Breast epithelium (tissue), 4 donors: ENCODE measurements at regions not wholly inside any gene's neighbourhood (a gene's known extent, or its start where the extent isn't known, plus 50 kb on each side); places are given as distances from the start of the nearest gene placed in this dataset.

Experiments
- DNase-seq, 2 donors: peaks; one replicate each; pipeline ENCODE4 v3.0.0-alpha.2; 2019; ENCODE audit warnings: low spot score in 2 of 2
- H3K27ac ChIP-seq, 2 donors: fragments of 200-600 bp; sonication (generic) in 1 of 2; one replicate each; pipeline ENCODE4 v1.5.1; 2016 to 2019; ENCODE audit warnings: mild to moderate bottlenecking in 1 of 2
- H3K27me3 ChIP-seq, 2 donors: fragments of 200-600 bp; sonication (generic) in 1 of 2; one replicate each; pipeline versions ENCODE4 v1.5.1 to v1.6.0; 2017 to 2019; ENCODE audit warnings: control low read depth in 1 of 2, mild to moderate bottlenecking in 1 of 2
- H3K36me3 ChIP-seq: fragments of 200-600 bp; one replicate; pipeline ENCODE4 v1.5.1; 2019
- H3K4me1 ChIP-seq, 2 donors: fragments of 200-600 bp; sonication (generic); one replicate each; pipeline ENCODE4 v1.5.1; 2016 to 2019; ENCODE audit warnings: control low read depth in 1 of 2
- H3K4me3 ChIP-seq, 3 donors: fragments of 200-600 bp; sonication (generic); 1 replicate in 2 of 3; 2 replicates in 1 of 3; pipeline ENCODE4 v1.5.1; 2016 to 2019; ENCODE audit warnings: mild to moderate bottlenecking in 3 of 3, moderate library complexity in 2 of 3
- H3K9me3 ChIP-seq, 2 donors: fragments of 200-600 bp; sonication (generic) in 1 of 2; one replicate each; pipeline ENCODE4 v1.5.1; 2016 to 2019; ENCODE audit warnings: control low read depth in 1 of 2
- CTCF ChIP-seq, 3 donors: fragments of 450-650 bp; IDR thresholded peaks; one replicate each; pipeline ENCODE4 v1.5.1; 2016 to 2017; ENCODE audit warnings: antibody characterized with exemption in 3 of 3, mild to moderate bottlenecking in 3 of 3, moderate library complexity in 3 of 3
- POLR2A ChIP-seq: fragments of 450-650 bp; IDR thresholded peaks from one replicate; pipeline ENCODE4 v1.6.1; 2016; ENCODE audit warnings: antibody characterized with exemption, mild to moderate bottlenecking, moderate library complexity
- POLR2AphosphoS5 ChIP-seq, 3 donors: sonication (generic); formaldehyde crosslinking; IDR thresholded peaks; one replicate each; pipeline ENCODE4 v1.6.1; 2017; ENCODE audit warnings: antibody characterized with exemption in 3 of 3
- intact Hi-C: fragments of 100-400 bp; cut with DNase I; formaldehyde crosslinking; loops from one replicate; pipeline ENCODE4 v1.15.1; 2023; ENCODE audit warnings: low total_unique reads

DNA sequence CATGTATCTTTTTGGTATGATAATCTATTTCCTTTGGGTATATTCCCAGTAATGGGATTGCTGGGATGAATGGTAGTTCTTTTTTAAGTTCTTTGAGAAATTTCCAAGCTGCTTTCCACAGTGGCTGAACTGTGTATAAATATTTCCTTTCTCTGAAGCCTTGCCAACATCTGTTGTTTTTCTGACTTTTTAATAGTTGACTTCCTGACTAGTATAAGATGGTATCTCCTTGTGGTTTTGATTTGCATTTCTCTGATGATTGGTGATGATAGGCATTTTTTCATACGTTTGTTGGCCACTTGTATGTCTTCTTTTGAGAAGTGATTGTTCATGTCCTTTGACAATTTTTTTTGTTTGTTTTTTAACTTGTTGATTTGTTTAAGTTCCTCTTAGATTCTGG, 61.6 kb upstream of the PCDH17 start:
- TF ChIP-seq CTCF (IDR thresholded peaks at IDR 0.05) (no peak), POLR2AphosphoS5 (IDR thresholded peaks at IDR 0.05) (no peak), POLR2A (no peak)
- H3K27me3 ChIP-seq: no peaks in the 10 kb centered on the region
- DNase-seq: no peak
- no peak overlapping the region for H3K27ac ChIP-seq
- no peak overlapping the region for H3K4me3 ChIP-seq
- H3K36me3 ChIP-seq: no peaks in the 10 kb centered on the region
- H3K4me1 ChIP-seq: no peaks in the 10 kb centered on the region
- no peaks in the 10 kb centered on the region for H3K9me3 ChIP-seq
- intact Hi-C loops: no loop called here
